ENCODE measurements at regions not wholly inside any gene's neighbourhood (a gene's known extent, or its start where the extent isn't known, plus 50 kb on each side); places are given as distances from the start of the nearest gene placed in this dataset.
"Not testable (repeated sequence)": the region's sequence is repeated elsewhere in the genome, so short reads cannot be mapped to it uniquely, and the experiment has no call there.

DNA sequence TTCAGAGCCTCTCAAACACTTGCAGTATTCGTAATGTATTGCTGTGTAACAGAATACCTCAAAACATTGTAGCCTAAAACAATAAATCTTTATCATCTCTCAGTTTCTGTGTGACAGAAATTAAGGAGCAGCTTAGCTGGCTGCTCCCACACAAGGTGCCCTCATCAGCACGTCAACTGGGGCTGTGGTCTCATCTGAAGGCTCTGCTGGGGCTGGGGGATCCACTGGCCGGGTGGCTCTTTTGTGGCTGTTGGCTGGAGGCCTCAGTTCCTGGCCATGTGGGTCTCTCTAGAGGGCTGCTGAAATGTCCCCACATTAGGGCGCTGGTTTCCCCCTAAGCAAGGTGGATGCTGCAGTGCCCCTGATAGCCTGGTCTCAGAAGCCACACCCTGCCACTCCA, 113.4 kb upstream of the CIBAR2 start:
- DNase-seq, result no peak

DNA sequence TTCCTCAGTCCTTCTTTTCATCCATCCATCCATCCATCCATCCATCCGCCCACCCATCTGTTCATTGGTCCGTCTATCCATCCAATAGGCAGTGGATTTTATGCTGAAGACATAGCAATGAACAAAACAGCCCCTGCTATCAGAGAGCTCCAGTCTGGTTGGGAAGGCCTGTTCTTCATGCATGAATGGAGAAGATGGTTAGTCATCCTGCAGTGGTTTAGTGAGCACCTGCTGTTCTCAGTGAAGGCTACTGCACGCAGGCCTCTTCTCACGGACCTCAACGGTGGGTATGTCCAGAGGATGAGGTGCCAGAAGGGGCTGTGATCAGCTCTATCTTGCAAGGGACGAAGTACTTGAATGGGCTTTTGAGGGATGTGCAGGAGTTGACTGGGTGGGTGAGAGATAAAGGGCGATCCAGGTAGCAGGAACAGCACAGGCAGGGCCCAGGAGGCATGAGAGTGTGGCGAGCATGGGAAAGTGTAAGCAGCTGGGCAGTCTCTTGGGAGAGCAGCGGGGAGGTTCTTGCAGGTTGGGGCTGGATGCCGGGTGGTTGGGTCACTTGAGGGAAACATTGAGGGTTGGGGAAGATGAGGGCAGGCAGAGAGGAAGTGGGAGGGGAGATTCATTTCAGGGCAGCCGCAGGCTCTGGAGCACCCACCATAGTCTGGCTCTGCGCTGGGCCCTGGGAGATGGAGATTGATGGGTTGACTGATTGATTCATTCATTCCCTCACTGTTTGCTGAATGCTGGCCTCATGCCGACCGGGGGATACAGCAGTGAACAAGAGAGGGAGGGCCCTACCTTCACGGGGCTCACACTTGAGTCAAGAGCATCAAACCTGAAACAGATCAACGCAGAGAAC, 115.0 kb upstream of the CIBAR2 start:
- DNase-seq, result peak; percentile 78

DNA sequence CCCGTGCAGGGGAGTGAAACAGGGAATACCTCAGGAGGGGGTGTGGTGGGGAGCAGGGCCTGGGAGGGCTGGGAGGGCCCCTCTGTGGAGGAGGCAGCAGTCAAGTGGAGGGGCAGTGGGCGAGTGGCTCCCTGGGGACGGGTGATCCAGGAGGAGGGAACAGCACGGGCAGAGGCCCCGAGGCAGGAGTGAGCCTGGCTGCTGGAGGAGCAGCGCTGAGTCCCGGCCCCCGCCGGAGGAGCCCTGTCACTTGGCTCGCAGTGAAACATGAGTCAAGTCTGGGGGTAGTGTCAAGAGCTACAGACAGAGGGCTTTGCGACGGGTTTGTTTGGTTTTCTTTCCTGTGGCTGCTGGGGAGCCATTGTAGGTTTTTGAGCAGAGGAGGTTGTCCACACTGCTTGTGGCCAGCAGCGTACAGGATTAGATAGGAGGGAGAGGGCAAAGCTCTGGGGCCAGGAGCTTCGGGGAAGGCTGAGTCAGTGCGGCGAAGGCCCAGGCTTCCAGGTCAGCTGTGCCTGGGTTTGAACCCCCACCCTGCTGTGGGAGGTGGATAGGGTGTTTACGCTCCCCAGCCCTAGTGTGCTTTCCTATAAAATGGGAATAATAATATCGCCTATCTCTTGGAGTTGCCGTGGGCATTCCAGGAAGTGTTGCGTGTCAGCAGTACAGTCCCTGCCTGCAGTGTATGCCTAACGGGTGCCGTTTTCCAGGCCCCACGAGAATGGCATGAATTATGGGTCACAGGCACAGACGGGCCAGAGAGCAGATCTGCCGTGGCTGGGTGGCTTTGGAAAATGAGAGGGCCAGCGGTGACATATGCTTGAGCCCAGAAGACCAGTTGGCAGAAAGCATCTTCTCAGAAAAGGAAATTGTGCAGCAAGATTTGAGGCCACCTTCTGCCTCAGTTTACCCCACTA, 115.9 kb upstream of the CIBAR2 start:
- peak; percentile 57 for DNase-seq

GRCh38 chr16:85228970-85229430, 116.7 kb upstream of the CIBAR2 start:
- no peak for DNase-seq

DNA sequence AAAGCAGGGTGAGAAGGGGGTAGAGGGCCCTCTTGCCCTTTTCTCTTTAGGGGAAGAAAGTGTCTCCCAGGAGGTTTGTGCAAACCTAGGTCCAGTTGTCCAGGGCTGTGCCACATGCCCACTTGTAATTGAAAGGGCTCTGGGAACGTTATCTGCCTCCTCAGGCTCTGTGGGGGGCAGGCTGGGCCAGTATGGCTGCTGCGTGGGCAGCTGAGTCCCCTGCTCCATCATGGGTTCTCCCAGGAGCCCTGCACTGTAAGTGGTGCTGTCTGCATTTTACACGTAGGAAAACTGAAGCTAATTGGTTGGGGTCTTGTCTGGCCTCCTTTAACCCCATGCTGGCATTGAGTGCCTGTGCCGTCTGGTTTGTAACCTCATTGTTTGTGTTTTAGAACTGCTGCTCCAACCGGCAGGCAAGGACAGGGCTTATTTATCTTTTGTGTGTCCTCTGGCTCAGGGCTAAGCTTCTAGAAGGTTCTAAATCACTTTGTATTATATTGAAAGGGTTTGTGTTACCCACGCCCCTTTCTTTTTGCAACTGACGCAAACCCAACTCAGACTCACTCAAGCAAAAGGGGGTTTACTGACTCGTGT, 117.7 kb upstream of the CIBAR2 start:
- no peak for DNase-seq

- DNase-seq, result not testable (repeated sequence)
Measured at GRCh38 chr16:85230764-85231383, 118.6 kb upstream of the CIBAR2 start.

DNA sequence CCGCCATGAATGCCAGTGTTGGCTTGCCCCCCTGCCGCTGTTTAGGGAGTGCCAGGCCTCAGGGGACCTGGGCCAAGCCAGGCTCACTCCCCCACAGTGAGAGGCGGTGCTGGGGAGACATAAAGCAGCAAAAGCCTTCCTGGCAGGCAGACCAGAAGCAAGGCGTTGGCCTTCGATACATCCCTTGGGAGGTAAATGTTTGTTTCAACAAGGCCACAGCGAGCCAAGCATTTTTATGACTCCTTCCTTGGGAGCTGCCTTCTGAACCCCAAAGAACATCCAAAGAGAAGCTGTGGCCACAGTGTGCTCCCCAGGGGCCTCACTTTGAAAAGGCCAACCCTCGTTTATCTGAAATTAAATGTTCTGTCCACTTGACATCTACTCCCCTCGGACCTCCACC, 119.7 kb upstream of the CIBAR2 start:
- peak; percentile 77 for DNase-seq

DNA sequence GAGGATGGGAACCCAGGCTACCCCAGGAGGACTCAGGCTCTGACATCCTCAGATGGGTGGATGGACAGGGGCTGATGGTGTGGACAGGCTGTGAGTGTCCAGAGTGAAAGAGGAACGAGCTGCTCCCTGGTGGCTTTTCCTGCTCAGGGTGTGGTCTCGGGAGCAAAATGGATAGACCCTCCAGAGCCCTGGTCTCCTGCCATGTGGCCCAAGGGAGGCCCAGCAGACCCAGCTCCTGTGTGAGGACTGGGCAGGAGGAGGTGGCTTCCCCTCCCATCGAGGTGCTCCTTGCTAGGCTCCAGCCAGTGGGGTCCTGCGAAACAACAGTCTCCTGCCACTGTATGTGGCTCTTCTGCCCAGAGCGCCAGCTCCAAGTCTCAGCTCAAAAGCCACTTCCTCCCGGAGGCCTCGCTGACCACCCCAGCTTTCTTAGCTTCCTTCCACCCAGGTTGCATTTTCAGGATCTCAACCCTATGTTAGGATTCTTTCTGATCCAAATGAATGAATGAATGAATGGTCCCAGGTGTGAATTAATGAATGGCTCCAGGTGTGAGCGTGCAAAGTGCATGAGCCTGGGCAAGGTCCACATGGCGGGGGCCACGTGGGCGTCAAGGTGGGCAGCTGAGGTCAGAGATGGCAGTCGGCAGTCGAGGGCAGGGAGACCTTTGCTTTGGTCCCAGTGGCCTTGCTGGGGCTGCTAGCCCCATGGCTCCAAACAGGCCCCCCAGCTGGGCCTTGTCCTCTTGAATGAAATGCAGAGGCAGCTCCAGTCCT, 120.3 kb upstream of the CIBAR2 start:
- no peak for DNase-seq

- DNase-seq, result no peak
Measured at GRCh38 chr16:85233516-85233915, 121.2 kb upstream of the CIBAR2 start.

GRCh38 chr16:85234310-85235204, 122.3 kb upstream of the CIBAR2 start:
- DNase-seq, result peak; percentile 36

DNA sequence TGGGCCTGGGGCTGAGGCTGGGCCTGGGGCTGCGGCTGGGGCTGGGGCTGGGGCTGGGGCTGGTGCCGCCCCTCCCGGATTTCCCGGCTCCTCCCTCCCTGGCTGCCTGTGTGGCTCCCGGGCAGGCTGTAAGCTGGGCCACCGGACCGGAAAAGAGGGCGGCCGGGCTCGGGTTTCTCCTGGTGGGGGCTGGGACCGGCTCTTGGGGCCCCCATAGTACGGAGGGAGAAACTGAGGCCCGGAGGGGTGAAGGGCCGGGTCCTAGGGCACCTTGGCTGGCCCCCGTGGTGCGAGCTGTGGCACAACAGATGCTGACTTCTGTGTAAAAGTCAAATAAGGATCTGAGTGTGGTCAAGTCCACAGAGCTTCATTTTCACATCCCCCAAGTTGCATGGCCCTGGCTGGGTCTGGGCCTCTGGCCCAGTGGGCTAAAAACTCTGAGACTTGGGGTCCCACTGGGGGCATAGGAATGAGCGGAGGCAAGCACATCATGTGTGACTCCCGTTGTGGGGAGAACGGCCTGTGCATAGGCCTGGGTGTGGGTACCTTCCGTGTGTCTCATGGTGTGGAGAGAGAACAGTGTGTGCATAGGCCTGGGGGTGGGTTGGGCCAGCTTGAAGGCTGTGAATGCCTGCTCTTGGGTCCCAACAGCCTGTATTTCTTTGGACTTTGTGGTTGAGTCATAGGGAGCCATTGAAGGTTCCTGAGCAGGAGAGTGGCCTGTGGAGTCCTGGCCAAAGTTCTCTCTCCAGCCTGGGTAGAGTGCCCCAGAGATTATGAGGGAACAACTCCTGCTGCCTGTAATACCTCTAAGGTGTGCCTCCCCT, 123.9 kb upstream of the CIBAR2 start:
- DNase-seq, result no peak

DNA sequence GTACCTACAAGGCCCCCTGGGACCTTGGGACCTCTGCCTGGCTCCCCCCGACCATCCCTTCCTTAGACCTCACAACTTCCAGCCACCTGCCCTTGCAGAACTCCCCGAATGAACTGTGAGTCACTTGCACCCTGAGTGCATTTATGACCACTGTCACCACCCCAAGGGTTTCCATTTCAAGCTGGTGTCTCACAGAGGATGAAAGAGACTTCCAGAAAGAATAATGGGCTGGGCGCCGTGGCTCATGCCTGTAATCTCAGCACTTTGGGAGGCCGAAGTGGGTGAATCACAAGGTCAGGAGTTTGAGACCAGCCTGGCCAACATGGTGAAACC, 124.5 kb upstream of the CIBAR2 start:
- no peak for DNase-seq

GRCh38 chr16:85237817-85238216, 125.5 kb upstream of the CIBAR2 start:
- no peak for DNase-seq

- no peak for DNase-seq
Measured at GRCh38 chr16:85238233-85238647, 126.0 kb upstream of the CIBAR2 start.

DNA sequence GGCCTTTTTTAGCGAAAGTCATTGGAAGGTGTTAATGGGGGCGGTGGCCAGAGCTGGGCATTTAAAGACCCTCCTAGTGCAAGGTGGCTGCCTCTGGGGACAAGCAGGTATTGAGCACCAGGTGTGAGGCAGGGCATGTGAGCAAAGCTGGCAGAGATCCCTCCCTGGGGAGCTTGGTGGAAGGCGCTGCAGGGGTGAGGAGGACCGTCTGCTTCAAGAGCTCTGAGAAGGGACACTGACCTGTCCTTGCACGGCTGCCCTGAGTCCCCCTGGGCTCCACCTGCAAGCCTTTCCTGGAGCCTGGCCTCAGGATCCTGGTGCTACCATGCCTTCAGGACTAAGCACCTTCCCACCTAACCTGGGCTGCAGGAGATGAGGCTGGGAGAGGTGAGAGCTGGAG, 127.0 kb upstream of the CIBAR2 start:
- DNase-seq, result peak; percentile 32

- no peak for DNase-seq
Measured at GRCh38 chr16:85239871-85240270, 127.6 kb upstream of the CIBAR2 start.

GRCh38 chr16:85240982-85241924, 129.0 kb upstream of the CIBAR2 start:
- DNase-seq, result no peak

DNA sequence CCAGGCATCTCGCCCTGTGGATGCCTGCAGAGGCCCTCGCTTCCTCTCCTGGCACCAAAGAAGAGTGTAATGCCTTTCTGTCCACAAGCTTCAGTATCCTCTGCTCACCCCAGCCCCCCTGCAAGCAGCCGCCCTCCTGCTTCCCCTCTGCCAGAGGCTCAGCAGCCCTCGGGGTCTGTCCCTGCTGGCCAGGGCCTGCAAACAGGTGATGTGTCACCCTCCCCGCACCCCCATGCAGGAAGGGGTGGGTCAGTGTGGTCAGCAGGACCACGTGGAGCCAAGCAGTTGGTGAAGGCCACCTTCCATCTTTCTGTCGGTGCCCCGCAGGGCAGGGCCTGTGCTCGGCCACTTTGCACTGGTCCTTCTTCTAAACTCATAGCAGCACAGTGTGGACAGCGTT, 129.9 kb upstream of the CIBAR2 start:
- no peak for DNase-seq

- DNase-seq, result no peak
Measured at GRCh38 chr16:85243308-85243707, 131.0 kb upstream of the CIBAR2 start.
